H1 (cell line): ENCODE measurements at regions not wholly inside any gene's neighbourhood (a gene's known extent, or its start where the extent isn't known, plus 50 kb on each side); places are given as distances from the start of the nearest gene placed in this dataset.

Experiments
- CTCF ChIA-PET: fragments of 300-600 bp; sonication (Branson Sonifier 250); formaldehyde crosslinking; loops from one replicate; lab custom pipeline; 2021; ENCODE audit not compliant: partially characterized antibody; lab: Charles Lee
- POLR2A ChIA-PET: fragments of 300-600 bp; sonication (Branson Sonifier 250); formaldehyde crosslinking; loops from one replicate; lab custom pipeline; 2021; ENCODE audit warnings: inconsistent platforms; ENCODE audit not compliant: partially characterized antibody; lab: Charles Lee
- DNase-seq, 2 experiments: peaks; one replicate each; pipeline versions ENCODE4 v3.0.0 to v3.0.0-alpha.2; 2010 to 2022; ENCODE audit warnings: low spot score in 2 of 2, low read depth in 1 of 2, mixed read lengths in 1 of 2
- FAIRE-seq: peaks from 2 replicates; lab custom pipeline; 2011; peaks lifted over from hg19 to GRCh38; lab: Jason Lieb, UNC
- H2AFZ ChIP-seq: 2 replicates; pipeline ENCODE4 v1.8.1; 2012; ENCODE audit warnings: low read length, inconsistent platforms
- H2AK5ac ChIP-seq: 2 replicates; pipeline ENCODE4 v1.6.1; 2013; ENCODE audit warnings: low read depth, low read length
- H2BK120ac ChIP-seq: replicated peaks from 2 replicates; pipeline ENCODE3; 2013; ENCODE audit warnings: low read depth, low read length, inconsistent platforms
- H2BK12ac ChIP-seq: 2 replicates; pipeline ENCODE4 v1.6.1; 2013; ENCODE audit warnings: low read depth, low read length
- H2BK15ac ChIP-seq: 2 replicates; pipeline ENCODE4 v1.6.1; 2013; ENCODE audit warnings: low read length
- H2BK20ac ChIP-seq: 2 replicates; pipeline ENCODE4 v1.6.1; 2013; ENCODE audit warnings: low read length
- H2BK5ac ChIP-seq: 2 replicates; pipeline ENCODE4 v1.6.1; 2013; ENCODE audit warnings: low read depth, low read length
- H3K14ac ChIP-seq: 2 replicates; pipeline ENCODE4 v1.6.1; 2013; ENCODE audit warnings: inconsistent platforms; ENCODE audit not compliant: insufficient read length
- H3K18ac ChIP-seq: 2 replicates; pipeline ENCODE4 v1.6.1; 2013; ENCODE audit warnings: low read length; ENCODE audit errors: extremely low read depth
- H3K23ac ChIP-seq: 2 replicates; pipeline ENCODE4 v1.6.1; 2013; ENCODE audit warnings: inconsistent platforms; ENCODE audit not compliant: insufficient read length
- H3K23me2 ChIP-seq: 2 replicates; pipeline ENCODE4 v1.6.1; 2013; ENCODE audit warnings: low read depth, low read length
- H3K27ac ChIP-seq: 2 replicates; pipeline ENCODE4 v1.6.1; 2011; ENCODE audit warnings: low read depth, low read length, inconsistent platforms
- H3K27me3 ChIP-seq, 4 experiments: replicated peaks in 1 of 4; 1 replicate in 1 of 4; 2 replicates in 3 of 4; pipeline versions ENCODE4 v1.6.1 to v1.8.1; 2011 to 2013; ENCODE audit warnings: low read length in 3 of 4, mild to moderate bottlenecking in 3 of 4, inconsistent platforms in 2 of 4, mixed read lengths in 2 of 4, moderate library complexity in 1 of 4; ENCODE audit not compliant: control insufficient read depth in 3 of 4, insufficient read depth in 3 of 4; ENCODE audit errors: extremely low read depth in 1 of 4
- H3K36me3 ChIP-seq, 4 experiments: 2 replicates each; pipeline versions ENCODE4 v1.6.1 to v1.8.1; 2011 to 2013; ENCODE audit warnings: mild to moderate bottlenecking in 4 of 4, low read length in 3 of 4, moderate library complexity in 2 of 4, control low read depth in 1 of 4, inconsistent platforms in 1 of 4; ENCODE audit not compliant: insufficient read depth in 4 of 4, control insufficient read depth in 2 of 4
- H3K4ac ChIP-seq: replicated peaks from 2 replicates; pipeline ENCODE3; 2013; ENCODE audit warnings: low read length, low read depth, mixed read lengths, inconsistent platforms; ENCODE audit not compliant: insufficient read length
- H3K4me1 ChIP-seq, 4 experiments: replicated peaks in 1 of 4; 1 replicate in 1 of 4; 2 replicates in 3 of 4; pipeline versions ENCODE4 v1.6.1 to v1.8.1; 2011 to 2013; ENCODE audit warnings: low read length in 3 of 4, inconsistent platforms in 2 of 4, mixed read lengths in 1 of 4; ENCODE audit not compliant: insufficient read depth in 4 of 4, control insufficient read depth in 3 of 4
- H3K4me2 ChIP-seq, 2 experiments: 2 replicates each; pipeline versions ENCODE4 v1.6.1 to v1.8.1; 2011 to 2013; ENCODE audit warnings: low read depth in 2 of 2, low read length in 2 of 2, control low read depth in 1 of 2, inconsistent platforms in 1 of 2, mild to moderate bottlenecking in 1 of 2; ENCODE audit not compliant: insufficient read depth in 1 of 2
- H3K4me3 ChIP-seq, 4 experiments: fragments of 200-600, 300-600 bp in 1 of 4; sonication (generic), shearing (Covaris generic), sonication (Bioruptor Twin) in 1 of 4; 2 replicates each; pipeline versions ENCODE4 v1.5.1 to v1.8.1; 2011 to 2016; ENCODE audit warnings: low read length in 4 of 4, low read depth in 3 of 4, control low read depth in 2 of 4, inconsistent platforms in 2 of 4, mild to moderate bottlenecking in 2 of 4, mixed read lengths in 1 of 4, moderate library complexity in 1 of 4; ENCODE audit not compliant: insufficient read depth in 2 of 4; ENCODE audit errors: extremely low read depth in 1 of 4
- H3K56ac ChIP-seq: replicated peaks from 2 replicates; pipeline ENCODE3; 2013; ENCODE audit warnings: low read depth, mild to moderate bottlenecking, mixed read lengths, low read length, inconsistent platforms; ENCODE audit not compliant: insufficient read length
- H3K79me1 ChIP-seq: 2 replicates; pipeline ENCODE4 v1.6.1; 2013; ENCODE audit warnings: low read depth, low read length, control low read depth
- H3K79me2 ChIP-seq, 2 experiments: 2 replicates each; pipeline versions ENCODE4 v1.6.1 to v1.8.1; 2012 to 2013; ENCODE audit warnings: low read length in 2 of 2, mild to moderate bottlenecking in 2 of 2, inconsistent platforms in 1 of 2; ENCODE audit not compliant: insufficient read depth in 2 of 2, control insufficient read depth in 1 of 2
- H3K9ac ChIP-seq, 4 experiments: replicated peaks in 1 of 4; 1 replicate in 1 of 4; 2 replicates in 3 of 4; pipeline versions ENCODE4 v1.6.1 to v1.8.1; 2011 to 2013; ENCODE audit warnings: low read depth in 3 of 4, low read length in 3 of 4, control low read depth in 2 of 4, mild to moderate bottlenecking in 2 of 4, moderate library complexity in 2 of 4, inconsistent platforms in 1 of 4; ENCODE audit errors: extremely low read depth in 1 of 4
- H3K9me3 ChIP-seq, 2 experiments: 2 replicates each; pipeline versions ENCODE4 v1.6.1 to v1.8.1; 2012 to 2013; ENCODE audit warnings: mild to moderate bottlenecking in 2 of 2, moderate library complexity in 2 of 2, control low read depth in 1 of 2, inconsistent platforms in 1 of 2, low read depth in 1 of 2, low read length in 1 of 2, mixed read lengths in 1 of 2; ENCODE audit not compliant: insufficient read depth in 2 of 2
- H4K20me1 ChIP-seq, 2 experiments: replicated peaks in 1 of 2; 2 replicates each; pipeline versions ENCODE3 to v1.8.1; 2011 to 2013; ENCODE audit warnings: inconsistent platforms in 2 of 2, low read length in 2 of 2, mild to moderate bottlenecking in 1 of 2; ENCODE audit not compliant: insufficient read depth in 2 of 2, control insufficient read depth in 1 of 2
- H4K5ac ChIP-seq: 2 replicates; pipeline ENCODE4 v1.6.1; 2013; ENCODE audit warnings: low read length, low read depth, mixed read lengths, inconsistent platforms; ENCODE audit not compliant: insufficient read length
- H4K8ac ChIP-seq: 2 replicates; pipeline ENCODE4 v1.8.0; 2013; ENCODE audit warnings: mild to moderate bottlenecking, moderate library complexity, low read length, inconsistent platforms; ENCODE audit not compliant: insufficient read depth; ENCODE audit errors: extremely low read depth
- H4K91ac ChIP-seq: replicated peaks from 2 replicates; pipeline ENCODE3; 2013; ENCODE audit warnings: low read length, mixed read lengths, inconsistent platforms; ENCODE audit not compliant: insufficient read length
- CTCF ChIP-seq, 3 experiments: IDR thresholded peaks; 1 replicate in 2 of 3; 2 replicates in 1 of 3; pipeline versions ENCODE4 v1.5.1 to v1.6.1; 2011; ENCODE audit warnings: low read length in 3 of 3, mild to moderate bottlenecking in 3 of 3, inconsistent platforms in 2 of 3, low read depth in 1 of 3, moderate library complexity in 1 of 3; ENCODE audit not compliant: insufficient read depth in 1 of 3; ENCODE audit errors: control extremely low read depth in 1 of 3
- SP2 ChIP-seq: IDR thresholded peaks from 2 replicates; pipeline ENCODE4 v1.6.1; 2012; ENCODE audit warnings: mild to moderate bottlenecking, low read length, inconsistent platforms
- WGBS, 2 experiments: shearing (Covaris generic) in 1 of 2; methylation state at CpG; one replicate each; pipeline versions ENCODE4 v1.1.6 to v1.1.7; 2013 to 2015; ENCODE audit warnings: low lambda C conversion rate in 2 of 2, mixed read lengths in 2 of 2, inconsistent platforms in 1 of 2, low coverage in 1 of 2, missing lambda C conversion rate in 1 of 2; ENCODE audit not compliant: insufficient replicate concordance in 2 of 2, insufficient coverage in 1 of 2, insufficient read length in 1 of 2; ENCODE audit errors: extremely low coverage in 1 of 2, missing lambda C conversion rate in 1 of 2; 5-methylcytosine and 5-hydroxymethylcytosine counted together

GRCh38 chr10:131660427-131660826, 240.4 kb upstream of the PPP2R2D start:
- TF ChIP-seq SP2 (no peak), CTCF (IDR thresholded peaks at IDR 0.05; ENCODE audit: control extremely low read depth in 1 of 3, insufficient read depth in 1 of 3, low read depth in 1 of 3, low read length in 3 of 3) (no peak)
- Histone ChIP-seq H3K56ac (no peak overlapping the region), H3K27ac (no peak overlapping the region), H3K9ac (no peak overlapping the region), H3K23me2 (no peaks in the 10 kb centered on the region), H4K8ac (no peak overlapping the region), H3K18ac (no peak overlapping the region), H2AFZ (no peak overlapping the region), H2BK15ac (no peak overlapping the region), H3K79me2 (no peaks in the 10 kb centered on the region), H3K79me1 (no peaks in the 10 kb centered on the region), H3K4me1 (no peaks in the 10 kb centered on the region), H3K23ac (no peak overlapping the region), H3K4ac (no peak overlapping the region), H2BK5ac (no peak overlapping the region), H3K14ac (no peak overlapping the region), H2BK120ac (no peak overlapping the region), H3K4me3 (no peak overlapping the region), H2BK12ac (no peak overlapping the region), H4K20me1 (no peaks in the 10 kb centered on the region), H2AK5ac (no peak overlapping the region; the same call in 1 of the 2 replicates), H3K4me2 (no peak overlapping the region), H3K9me3 (peaks cover 6 to 8% of the 10 kb centered on the region in 2 experiments; a peak in 3 of 4 replicates), H3K27me3 (no peaks in the 10 kb centered on the region; a peak in 1 of 7 replicates), H2BK20ac (no peak overlapping the region), H4K91ac (no peak overlapping the region), H4K5ac (no peak overlapping the region), H3K36me3 (no peaks in the 10 kb centered on the region)
- FAIRE-seq: no peak
- WGBS, 2 experiments: 89% methylated on average over 9 of the region's 9 CpGs; no CpG with 5 or more reads in 1 of the 2 experiments
- ChIA-PET CTCF (no interaction called here), POLR2A (no interaction called here)
- DNase-seq: no peak
